ENCODE measurements at regions not wholly inside any gene's neighbourhood (a gene's known extent, or its start where the extent isn't known, plus 50 kb on each side); places are given as distances from the start of the nearest gene placed in this dataset.
"Not testable (repeated sequence)": the region's sequence is repeated elsewhere in the genome, so short reads cannot be mapped to it uniquely, and the experiment has no call there.

GRCh38 chr18:10247021-10247741 is 207.3 kb upstream of the APCDD1 start:
- ATAC-seq (replicated peaks in 1 of 2) (no peak), DNase-seq (no peak)
- H3K27ac Mint-ChIP-seq, result no peak overlapping the region
- H3K36me3 Mint-ChIP-seq (ENCODE audit: insufficient read depth in 2 of 2), result no peaks in the 10 kb centered on the region
- H3K4me3 Mint-ChIP-seq, result no peak overlapping the region
- H3K9me3 Mint-ChIP-seq, result no peaks in the 10 kb centered on the region
- H3K27me3 Mint-ChIP-seq (ENCODE audit: low read depth), result no peaks in the 10 kb centered on the region
- H3K4me1 Mint-ChIP-seq (ENCODE audit: low read depth), result no peaks in the 10 kb centered on the region

- H3K36me3 Mint-ChIP-seq (ENCODE audit: insufficient read depth in 2 of 2), result no peaks in the 10 kb centered on the region
- DNase-seq, result no peak
- H3K27ac Mint-ChIP-seq, result no peak overlapping the region
- no peaks in the 10 kb centered on the region for H3K9me3 Mint-ChIP-seq
- H3K4me1 Mint-ChIP-seq (ENCODE audit: low read depth), result no peaks in the 10 kb centered on the region
- no peaks in the 10 kb centered on the region for H3K27me3 Mint-ChIP-seq (ENCODE audit: low read depth)
- H3K4me3 Mint-ChIP-seq, result no peak overlapping the region
- ATAC-seq (replicated peaks in 1 of 2), result no peak
Observed at GRCh38 chr18:10247742-10248082, 206.7 kb upstream of the APCDD1 start.

GRCh38 chr18:10248738-10249137 is 205.7 kb upstream of the APCDD1 start:
- no peaks in the 10 kb centered on the region for H3K27me3 Mint-ChIP-seq (ENCODE audit: low read depth)
- no peak overlapping the region for H3K27ac Mint-ChIP-seq
- no peak for ATAC-seq (replicated peaks in 1 of 2)
- no peak for DNase-seq
- no peaks in the 10 kb centered on the region for H3K9me3 Mint-ChIP-seq
- no peaks in the 10 kb centered on the region for H3K36me3 Mint-ChIP-seq (ENCODE audit: insufficient read depth in 2 of 2)
- no peak overlapping the region for H3K4me3 Mint-ChIP-seq
- H3K4me1 Mint-ChIP-seq (ENCODE audit: low read depth), result no peaks in the 10 kb centered on the region

- Mint-ChIP-seq H3K9me3 (no peaks in the 10 kb centered on the region), H3K36me3 (ENCODE audit: insufficient read depth in 2 of 2) (no peaks in the 10 kb centered on the region), H3K27ac (no peak overlapping the region), H3K4me1 (ENCODE audit: low read depth) (no peaks in the 10 kb centered on the region), H3K27me3 (ENCODE audit: low read depth) (no peaks in the 10 kb centered on the region), H3K4me3 (no peak overlapping the region)
- ATAC-seq (replicated peaks in 1 of 2) (no peak), DNase-seq (no peak)
Observed at GRCh38 chr18:10249270-10249669, 205.2 kb upstream of the APCDD1 start.

GRCh38 chr18:10249801-10250200 is 204.6 kb upstream of the APCDD1 start:
- Mint-ChIP-seq H3K27ac (no peak overlapping the region), H3K9me3 (no peaks in the 10 kb centered on the region), H3K4me1 (ENCODE audit: low read depth) (no peaks in the 10 kb centered on the region), H3K4me3 (no peak overlapping the region), H3K36me3 (ENCODE audit: insufficient read depth in 2 of 2) (no peaks in the 10 kb centered on the region), H3K27me3 (ENCODE audit: low read depth) (no peaks in the 10 kb centered on the region)
- no peak for ATAC-seq (replicated peaks in 1 of 2)
- no peak for DNase-seq

- DNase-seq (no peak), ATAC-seq (replicated peaks in 1 of 2) (no peak)
- no peaks in the 10 kb centered on the region for H3K27me3 Mint-ChIP-seq (ENCODE audit: low read depth)
- no peak overlapping the region for H3K27ac Mint-ChIP-seq
- H3K36me3 Mint-ChIP-seq (ENCODE audit: insufficient read depth in 2 of 2), result no peaks in the 10 kb centered on the region
- H3K9me3 Mint-ChIP-seq, result peaks cover 0 to 2% of the 10 kb centered on the region in 2 donors
- no peak overlapping the region for H3K4me3 Mint-ChIP-seq
- H3K4me1 Mint-ChIP-seq (ENCODE audit: low read depth), result no peaks in the 10 kb centered on the region
Observed at GRCh38 chr18:10252494-10252893, 201.9 kb upstream of the APCDD1 start.

GRCh38 chr18:10252952-10253705 is 201.3 kb upstream of the APCDD1 start:
- H3K36me3 Mint-ChIP-seq (ENCODE audit: insufficient read depth in 2 of 2), result no peaks in the 10 kb centered on the region
- H3K9me3 Mint-ChIP-seq, result peaks cover 0 to 2% of the 10 kb centered on the region in 2 donors
- H3K4me1 Mint-ChIP-seq (ENCODE audit: low read depth), result no peaks in the 10 kb centered on the region
- no peak for ATAC-seq (replicated peaks in 1 of 2)
- no peaks in the 10 kb centered on the region for H3K27me3 Mint-ChIP-seq (ENCODE audit: low read depth)
- H3K4me3 Mint-ChIP-seq, result no peak overlapping the region
- no peak for DNase-seq
- no peak overlapping the region for H3K27ac Mint-ChIP-seq

GRCh38 chr18:10256276-10256675 is 198.2 kb upstream of the APCDD1 start:
- H3K27me3 Mint-ChIP-seq (ENCODE audit: low read depth); H3K4me3 Mint-ChIP-seq; H3K27ac Mint-ChIP-seq; H3K9me3 Mint-ChIP-seq; DNase-seq; H3K4me1 Mint-ChIP-seq (ENCODE audit: low read depth); ATAC-seq (replicated peaks in 1 of 2); H3K36me3 Mint-ChIP-seq (ENCODE audit: insufficient read depth in 2 of 2): not testable (repeated sequence)

- DNase-seq, result no peak
- ATAC-seq (replicated peaks in 1 of 2), result no peak
- H3K36me3 Mint-ChIP-seq (ENCODE audit: insufficient read depth in 2 of 2), result no peaks in the 10 kb centered on the region
- H3K9me3 Mint-ChIP-seq, result peaks cover 0 to 2% of the 10 kb centered on the region in 2 donors
- no peaks in the 10 kb centered on the region for H3K27me3 Mint-ChIP-seq (ENCODE audit: low read depth)
- H3K4me1 Mint-ChIP-seq (ENCODE audit: low read depth), result no peaks in the 10 kb centered on the region
- no peak overlapping the region for H3K4me3 Mint-ChIP-seq
- no peak overlapping the region for H3K27ac Mint-ChIP-seq
Observed at GRCh38 chr18:10258836-10259474, 195.5 kb upstream of the APCDD1 start.

- DNase-seq (no peak), ATAC-seq (replicated peaks in 1 of 2) (no peak)
- H3K27ac Mint-ChIP-seq, result no peak overlapping the region
- H3K27me3 Mint-ChIP-seq (ENCODE audit: low read depth), result no peaks in the 10 kb centered on the region
- peaks cover 0 to 2% of the 10 kb centered on the region in 2 donors for H3K9me3 Mint-ChIP-seq
- no peak overlapping the region for H3K4me3 Mint-ChIP-seq
- no peaks in the 10 kb centered on the region for H3K4me1 Mint-ChIP-seq (ENCODE audit: low read depth)
- H3K36me3 Mint-ChIP-seq (ENCODE audit: insufficient read depth in 2 of 2), result no peaks in the 10 kb centered on the region
Observed at GRCh38 chr18:10259901-10260300, 194.5 kb upstream of the APCDD1 start.

- H3K27ac Mint-ChIP-seq, result no peak overlapping the region
- no peak for DNase-seq
- no peak for ATAC-seq (replicated peaks in 1 of 2)
Observed at GRCh38 chr18:10261344-10262276, 192.8 kb upstream of the APCDD1 start.

GRCh38 chr18:10262566-10262965 is 191.9 kb upstream of the APCDD1 start:
- no peak overlapping the region for H3K27ac Mint-ChIP-seq
- no peaks in the 10 kb centered on the region for H3K36me3 Mint-ChIP-seq (ENCODE audit: insufficient read depth in 2 of 2)
- H3K4me1 Mint-ChIP-seq (ENCODE audit: low read depth), result no peaks in the 10 kb centered on the region
- no peaks in the 10 kb centered on the region for H3K27me3 Mint-ChIP-seq (ENCODE audit: low read depth)
- no peaks in the 10 kb centered on the region for H3K9me3 Mint-ChIP-seq
- no peak for DNase-seq
- no peak overlapping the region for H3K4me3 Mint-ChIP-seq
- no peak for ATAC-seq (replicated peaks in 1 of 2)

More at GRCh38 chr18:10261344-10262276, 192.8 kb upstream of the APCDD1 start:
- H3K9me3 Mint-ChIP-seq, result peaks cover 0 to 2% of the 10 kb centered on the region in 2 donors
- no peaks in the 10 kb centered on the region for H3K4me1 Mint-ChIP-seq (ENCODE audit: low read depth)
- no peaks in the 10 kb centered on the region for H3K36me3 Mint-ChIP-seq (ENCODE audit: insufficient read depth in 2 of 2)
- H3K4me3 Mint-ChIP-seq, result no peak overlapping the region
- no peaks in the 10 kb centered on the region for H3K27me3 Mint-ChIP-seq (ENCODE audit: low read depth)

GRCh38 chr18:10264260-10264659 is 190.2 kb upstream of the APCDD1 start:
- DNase-seq (no peak), ATAC-seq (replicated peaks in 1 of 2) (no peak)
- Mint-ChIP-seq H3K4me1 (ENCODE audit: low read depth) (no peaks in the 10 kb centered on the region), H3K27ac (no peak overlapping the region), H3K4me3 (no peak overlapping the region), H3K27me3 (ENCODE audit: low read depth) (no peaks in the 10 kb centered on the region), H3K9me3 (no peaks in the 10 kb centered on the region), H3K36me3 (ENCODE audit: insufficient read depth in 2 of 2) (no peaks in the 10 kb centered on the region)

Measured in activated T-cell treated with anti-CD3 and anti-CD28 coated beads, Interleukin-2, amount 50 U/mL, for 72 hours (primary cell).